Panc1 (cell line): ENCODE measurements at regions not wholly inside any gene's neighbourhood (a gene's known extent, or its start where the extent isn't known, plus 50 kb on each side); places are given as distances from the start of the nearest gene placed in this dataset.

Experiments used
- CTCF ChIP-seq: fragments of 450-650 bp; IDR thresholded peaks from 2 replicates; pipeline ENCODE4 v1.5.1; 2017; ENCODE audit warnings: mild to moderate bottlenecking
- POLR2AphosphoS5 ChIP-seq: IDR thresholded peaks from 2 replicates; pipeline ENCODE4 v1.6.1; 2012; ENCODE audit warnings: mild to moderate bottlenecking, low read depth, low read length, moderate library complexity
- REST ChIP-seq, 2 experiments: IDR thresholded peaks; 2 replicates each; pipeline ENCODE4 v1.6.1; 2011 to 2012; ENCODE audit warnings: low read depth in 2 of 2, control low read depth in 1 of 2, low read length in 1 of 2, mild to moderate bottlenecking in 1 of 2, moderate library complexity in 1 of 2; ENCODE audit not compliant: insufficient read depth in 1 of 2

DNA sequence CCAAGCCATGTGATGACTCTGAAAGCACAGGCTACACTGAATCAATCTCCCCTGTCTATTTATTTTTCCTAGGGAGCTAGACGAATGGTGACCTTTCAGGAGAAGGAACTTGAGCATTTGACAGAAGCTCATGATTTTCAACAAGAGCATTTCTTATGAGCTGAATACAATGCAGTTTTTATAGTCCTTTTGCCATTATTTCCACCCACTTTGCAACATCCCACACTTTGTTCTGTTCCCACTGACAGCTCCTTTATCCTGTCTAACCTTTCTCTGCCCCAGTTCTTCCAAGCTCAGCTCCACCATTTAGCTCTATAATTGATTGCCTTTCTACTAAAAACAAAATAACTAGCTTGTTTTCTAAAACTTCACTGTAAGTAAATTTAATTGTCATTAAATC, 91.9 kb upstream of the PRSS1 start:
- TF ChIP-seq CTCF: no peak
- no peak for TF ChIP-seq POLR2AphosphoS5
- TF ChIP-seq REST (IDR thresholded peaks at IDR 0.05; ENCODE audit: insufficient read depth in 1 of 2, low read depth in 2 of 2, low read length in 1 of 2): no peak
